ENCODE measurements at regions not wholly inside any gene's neighbourhood (a gene's known extent, or its start where the extent isn't known, plus 50 kb on each side); places are given as distances from the start of the nearest gene placed in this dataset.

GRCh38 chr10:83533290-83533689, 606.0 kb upstream of the GHITM start:
- no TSS peak for BruUV-seq (replicated peaks)
- no peaks in the 10 kb centered on the region for H3K4me1 ChIP-seq (ENCODE audit: control insufficient read depth, extremely low read depth, insufficient read depth, low read length)
- CTCF ChIA-PET = interaction anchor here (0.6 to 1.5 kb wide), 3 partner anchors 13 to 364 kb away, joined by 3 to 4 read pairs (median 3); no protein-coding TSS in a partner anchor

More at GRCh38 chr10:83533290-83533689, 606.0 kb upstream of the GHITM start:
- Histone ChIP-seq H3K9ac (replicated peaks; ENCODE audit: extremely low read depth, insufficient read depth, low read length) (no peak overlapping the region), H3K4me3 (replicated peaks in 1 of 3; ENCODE audit: insufficient read depth in 1 of 3, low read depth in 1 of 3, low read length in 3 of 3) (no peak overlapping the region), H3K36me3 (ENCODE audit: control insufficient read depth in 2 of 2, extremely low read depth in 1 of 2, insufficient read depth in 2 of 2, low read length in 2 of 2) (no peaks in the 10 kb centered on the region), H4K20me1 (replicated peaks; ENCODE audit: control insufficient read depth, extremely low read depth, insufficient read depth, low read length) (no peaks in the 10 kb centered on the region), H2AFZ (ENCODE audit: low read depth, low read length) (no peak overlapping the region), H3K9me3 (replicated peaks; ENCODE audit: control insufficient read depth, insufficient read depth, low read length) (no peaks in the 10 kb centered on the region), H3K79me2 (ENCODE audit: control insufficient read depth, insufficient read depth, low read length) (no peaks in the 10 kb centered on the region), H3K9me1 (replicated peaks; ENCODE audit: control insufficient read depth, extremely low read depth, insufficient read depth, low read length) (no peaks in the 10 kb centered on the region), H3K4me2 (ENCODE audit: insufficient read depth, low read length) (no peak overlapping the region), H3K27ac (ENCODE audit: insufficient read depth, low read depth, low read length) (no peak overlapping the region), H3K27me3 (ENCODE audit: control insufficient read depth in 2 of 2, insufficient read depth in 2 of 2, low read length in 2 of 2) (no peaks in the 10 kb centered on the region)
- POLR2A ChIA-PET = no interaction called here
- intact Hi-C loops (cut with micrococcal nuclease) = no loop called here
- dilution Hi-C loops (cut with MboI; ENCODE audit: extremely low pct_ligation_motif_present, low sequenced_read_pairs) = no loop called here
- DNase-seq (ENCODE audit: low read depth, low spot score) (no peak), FAIRE-seq (no peak)
- TF ChIP-seq POLR2A (IDR thresholded peaks at IDR 0.05; ENCODE audit: low read depth, low read length) (no peak), MAX (IDR thresholded peaks at IDR 0.05; ENCODE audit: insufficient read depth, insufficient read length) (no peak), CTCF (IDR thresholded peaks at IDR 0.05; ENCODE audit: extremely low read depth in 1 of 2, insufficient read depth in 1 of 2, low read depth in 1 of 2, low read length in 2 of 2) (no peak), FOS (IDR thresholded peaks at IDR 0.05; ENCODE audit: borderline replicate concordance, insufficient read depth, low read length) (no peak), EZH2 (IDR thresholded peaks at IDR 0.05; ENCODE audit: borderline replicate concordance, low read depth, low read length, severe bottlenecking) (no peak), MYC (IDR thresholded peaks at IDR 0.05; ENCODE audit: low read depth, low read length) (no peak), GATA2 (IDR thresholded peaks at IDR 0.05; ENCODE audit: insufficient read depth, insufficient read length, low read depth, low read length) (no peak), POLR2AphosphoS5 (IDR thresholded peaks at IDR 0.05; ENCODE audit: insufficient read depth, low read depth, low read length) (no peak)

Measured in endothelial cell of umbilical vein (primary cell).